ENCODE measurements at regions not wholly inside any gene's neighbourhood (a gene's known extent, or its start where the extent isn't known, plus 50 kb on each side); places are given as distances from the start of the nearest gene placed in this dataset.

GRCh38 chr18:44125446-44125845, 555.2 kb upstream of the SETBP1 start:
- TF ChIP-seq, protein P1, sequence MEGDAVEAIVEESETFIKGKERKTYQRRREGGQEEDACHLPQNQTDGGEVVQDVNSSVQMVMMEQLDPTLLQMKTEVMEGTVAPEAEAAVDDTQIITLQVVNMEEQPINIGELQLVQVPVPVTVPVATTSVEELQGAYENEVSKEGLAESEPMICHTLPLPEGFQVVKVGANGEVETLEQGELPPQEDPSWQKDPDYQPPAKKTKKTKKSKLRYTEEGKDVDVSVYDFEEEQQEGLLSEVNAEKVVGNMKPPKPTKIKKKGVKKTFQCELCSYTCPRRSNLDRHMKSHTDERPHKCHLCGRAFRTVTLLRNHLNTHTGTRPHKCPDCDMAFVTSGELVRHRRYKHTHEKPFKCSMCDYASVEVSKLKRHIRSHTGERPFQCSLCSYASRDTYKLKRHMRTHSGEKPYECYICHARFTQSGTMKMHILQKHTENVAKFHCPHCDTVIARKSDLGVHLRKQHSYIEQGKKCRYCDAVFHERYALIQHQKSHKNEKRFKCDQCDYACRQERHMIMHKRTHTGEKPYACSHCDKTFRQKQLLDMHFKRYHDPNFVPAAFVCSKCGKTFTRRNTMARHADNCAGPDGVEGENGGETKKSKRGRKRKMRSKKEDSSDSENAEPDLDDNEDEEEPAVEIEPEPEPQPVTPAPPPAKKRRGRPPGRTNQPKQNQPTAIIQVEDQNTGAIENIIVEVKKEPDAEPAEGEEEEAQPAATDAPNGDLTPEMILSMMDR (IDR thresholded peaks at IDR 0.05): no peak
- TF ChIP-seq POLR2A (IDR thresholded peaks at IDR 0.05) (no peak), EP300 (IDR thresholded peaks at IDR 0.05) (no peak)
